HG02943 (cell line): ENCODE measurements at regions not wholly inside any gene's neighbourhood (a gene's known extent, or its start where the extent isn't known, plus 50 kb on each side); places are given as distances from the start of the nearest gene placed in this dataset.
"Not testable (repeated sequence)": the region's sequence is repeated elsewhere in the genome, so short reads cannot be mapped to it uniquely, and the experiment has no call there.

Source experiments
- ATAC-seq: cut with Tn5 transposase; IDR thresholded peaks from one replicate; pipeline ENCODE4 v1.9.1; 2021; ENCODE audit warnings: mild to moderate bottlenecking, low read depth, moderate library complexity; ENCODE audit not compliant: unreplicated experiment

DNA sequence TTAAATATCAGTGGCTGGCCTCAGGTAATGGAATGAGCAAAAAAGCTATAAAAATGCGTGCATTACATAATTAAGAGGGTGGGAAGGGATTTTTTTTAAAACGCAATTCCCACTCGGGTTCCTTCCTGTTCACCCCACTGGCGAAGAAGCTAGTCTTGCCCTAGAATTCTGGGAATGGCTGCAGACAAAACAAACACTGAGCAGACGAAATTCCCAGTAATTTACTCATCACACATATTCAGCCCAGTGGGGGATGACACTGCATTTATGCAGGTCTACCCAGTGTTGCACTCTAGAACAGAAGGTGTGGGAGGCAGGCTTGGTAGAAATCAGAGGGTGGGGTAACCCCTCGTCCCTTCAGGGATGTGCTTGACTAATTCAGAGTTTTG, 2695.0 kb upstream of the DEFB115 start:
- no peak for ATAC-seq

DNA sequence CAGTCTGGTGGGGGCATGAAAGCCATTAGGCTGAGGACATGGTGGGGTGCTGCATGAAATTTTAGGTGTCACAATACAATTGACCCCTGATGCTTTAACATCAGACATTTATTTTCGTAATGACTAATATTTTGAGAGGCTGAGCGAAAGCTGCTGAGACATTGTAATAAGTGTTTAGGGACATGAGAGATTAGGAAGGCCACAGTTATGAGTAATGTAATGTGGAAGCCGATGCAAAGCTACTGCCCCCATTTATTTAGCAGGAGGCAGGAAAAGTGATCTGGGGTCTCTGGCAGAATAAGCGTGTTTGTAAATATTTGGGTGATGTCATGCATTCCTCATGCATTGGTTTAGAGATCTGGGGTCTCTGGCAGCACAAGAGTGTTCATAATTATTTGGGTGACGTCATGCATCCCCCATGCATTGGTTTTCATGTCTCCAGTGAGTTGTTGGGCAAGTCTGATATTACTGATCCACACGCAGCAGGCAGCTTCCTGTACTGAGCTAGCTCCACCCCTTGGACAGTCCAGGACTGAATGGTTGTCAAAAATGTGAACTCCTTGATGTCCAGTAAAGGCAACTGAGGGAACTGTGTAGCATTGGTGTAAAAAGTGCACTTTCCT, 2694.5 kb upstream of the DEFB115 start:
- ATAC-seq: not testable (repeated sequence)

DNA sequence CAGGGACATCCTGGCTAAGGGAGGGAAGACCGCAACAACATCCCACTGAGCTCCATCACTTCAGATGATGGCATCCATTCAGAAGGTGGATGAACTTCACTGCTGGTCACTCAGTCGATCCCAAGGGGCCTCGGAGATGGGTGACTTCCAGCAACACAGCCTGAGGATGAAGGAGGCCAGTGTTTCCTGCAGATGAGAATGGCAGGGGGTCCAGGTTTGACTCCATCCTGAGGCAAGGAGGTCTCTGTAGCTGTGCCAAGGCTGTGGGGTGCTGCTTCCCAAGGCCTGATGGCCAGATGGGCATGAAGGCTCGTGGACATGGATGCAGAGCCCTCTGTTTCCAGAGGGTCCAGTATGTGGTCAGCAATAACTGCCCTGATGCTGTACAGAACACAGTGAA, 2693.4 kb upstream of the DEFB115 start:
- not testable (repeated sequence) for ATAC-seq

DNA sequence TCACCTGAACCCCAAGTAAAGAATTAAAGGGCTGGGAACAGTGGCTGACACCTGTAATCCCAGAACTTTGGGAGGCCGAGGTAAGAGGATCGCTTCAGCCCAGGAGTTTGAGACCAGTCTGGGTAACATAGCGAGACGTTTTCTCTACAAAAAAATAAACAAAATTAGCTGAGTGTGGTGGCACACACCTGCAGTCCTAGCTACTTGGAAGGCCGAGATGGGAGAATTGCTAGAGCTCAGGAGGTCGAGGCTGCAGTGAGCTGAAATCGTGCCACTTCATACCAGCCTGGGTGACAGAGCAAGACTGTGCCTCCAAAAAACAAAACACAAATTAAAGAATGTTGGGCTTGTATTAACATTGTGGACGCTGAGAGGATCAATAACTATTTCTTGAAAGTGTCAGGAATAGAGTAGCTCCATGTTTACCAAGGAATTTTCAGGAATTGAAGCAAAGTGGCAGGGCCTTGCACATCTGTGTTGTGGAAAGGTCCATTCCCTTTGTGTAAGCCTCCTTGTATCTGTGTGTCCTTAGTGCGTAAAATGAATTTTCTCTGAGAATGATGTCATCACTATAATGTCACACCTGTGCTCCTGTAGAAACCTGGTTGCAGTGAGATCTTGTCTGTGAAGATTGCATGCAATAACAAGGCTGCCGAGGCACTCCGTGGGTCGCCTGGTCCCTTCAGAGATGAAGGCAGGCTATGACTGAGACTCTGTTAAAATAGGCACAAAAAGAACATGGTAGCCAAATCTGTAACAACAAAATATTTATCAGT, 2692.6 kb upstream of the DEFB115 start:
- not testable (repeated sequence) for ATAC-seq

DNA sequence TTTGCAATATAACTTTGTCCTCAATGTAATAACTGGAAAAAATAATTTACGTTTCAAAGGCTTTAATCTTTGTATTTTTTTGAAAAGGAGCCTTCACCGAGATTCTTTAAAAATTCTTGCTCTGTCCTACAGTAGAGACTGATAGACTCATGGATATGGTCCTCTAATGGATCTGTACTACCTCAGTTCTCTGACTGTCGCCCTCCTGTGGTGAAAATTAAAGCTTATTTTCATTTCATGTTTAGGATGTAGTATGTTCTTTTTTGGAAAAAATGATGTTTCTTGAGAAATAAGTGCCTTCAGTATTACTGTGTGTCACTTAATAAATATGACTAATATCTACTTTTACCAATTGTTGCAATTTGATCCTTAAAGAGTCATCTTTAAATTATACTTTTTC, 2681.5 kb upstream of the DEFB115 start:
- ATAC-seq: not testable (repeated sequence)

DNA sequence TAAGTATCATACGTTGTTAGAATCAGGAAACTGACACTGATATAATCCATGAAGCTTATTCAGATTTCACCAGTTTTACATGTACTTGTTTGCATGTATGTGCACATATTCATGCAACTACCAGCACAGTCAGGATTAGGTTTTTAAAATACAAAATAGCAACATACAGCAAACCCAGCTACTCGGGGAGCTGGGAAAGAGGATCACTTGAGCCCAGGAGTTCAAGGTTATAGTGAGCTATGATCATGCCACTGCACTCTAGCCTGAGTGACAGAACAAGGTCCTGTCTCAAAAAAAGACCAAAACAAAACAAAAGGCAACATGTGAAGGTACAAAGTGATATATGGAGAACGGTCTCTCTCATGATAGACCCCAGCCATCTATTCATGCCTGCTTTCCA, 2665.8 kb upstream of the DEFB115 start:
- not testable (repeated sequence) for ATAC-seq

DNA sequence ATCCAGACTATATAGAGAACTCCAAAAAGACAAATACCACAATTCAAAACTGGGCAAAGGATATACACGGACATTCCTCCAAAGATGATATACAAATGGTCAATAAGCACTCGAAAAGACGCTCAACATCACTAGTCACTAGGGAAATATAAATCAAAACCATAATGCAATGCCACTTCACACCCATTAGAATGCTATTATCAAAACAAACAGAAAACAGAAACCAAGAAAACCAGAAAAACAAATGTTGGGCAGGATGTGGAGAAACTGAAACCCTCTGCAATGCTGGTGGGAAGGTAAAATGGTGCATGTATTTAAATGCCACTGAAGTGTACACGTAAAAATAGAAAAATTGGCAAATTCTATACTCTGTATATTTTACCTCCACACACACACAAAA, 2664.1 kb upstream of the DEFB115 start:
- not testable (repeated sequence) for ATAC-seq

DNA sequence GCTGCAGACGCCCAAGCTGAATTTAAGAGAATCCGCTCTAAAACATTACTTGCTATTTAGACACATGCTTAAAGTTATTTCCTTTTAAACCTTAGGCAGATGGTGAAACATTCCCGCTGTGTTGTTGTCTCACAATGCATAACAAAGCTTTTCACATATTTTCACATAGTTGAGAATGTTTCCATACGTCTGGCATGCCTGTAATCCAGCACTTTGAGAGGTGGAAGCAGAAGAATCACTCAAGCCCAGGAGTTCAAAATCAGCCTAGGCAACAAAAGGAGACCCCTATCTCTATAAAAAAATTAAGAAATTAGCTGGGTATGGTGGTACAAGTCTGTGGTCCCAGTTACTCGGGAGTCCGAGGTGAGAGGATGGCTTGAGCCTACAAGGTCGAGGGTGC, 2663.0 kb upstream of the DEFB115 start:
- ATAC-seq: not testable (repeated sequence)

DNA sequence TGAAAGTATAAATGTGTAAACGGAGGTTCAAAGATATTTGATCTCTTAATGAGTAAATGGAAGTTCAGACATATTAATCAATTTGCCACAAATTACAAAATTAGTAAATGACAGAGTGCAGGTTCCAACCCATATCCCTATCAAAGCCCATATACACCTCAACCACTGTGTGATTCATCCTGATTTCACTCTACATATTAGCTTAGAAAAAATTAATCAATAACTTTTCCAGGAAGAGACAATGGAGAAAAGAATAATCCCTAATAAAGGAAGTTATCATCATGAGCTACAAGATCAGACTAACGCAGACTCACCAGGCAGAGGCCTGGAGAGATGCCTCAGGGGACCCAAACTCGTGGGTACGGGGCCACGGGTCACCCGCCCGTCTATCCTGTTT, 2655.5 kb upstream of the DEFB115 start:
- ATAC-seq: not testable (repeated sequence)

DNA sequence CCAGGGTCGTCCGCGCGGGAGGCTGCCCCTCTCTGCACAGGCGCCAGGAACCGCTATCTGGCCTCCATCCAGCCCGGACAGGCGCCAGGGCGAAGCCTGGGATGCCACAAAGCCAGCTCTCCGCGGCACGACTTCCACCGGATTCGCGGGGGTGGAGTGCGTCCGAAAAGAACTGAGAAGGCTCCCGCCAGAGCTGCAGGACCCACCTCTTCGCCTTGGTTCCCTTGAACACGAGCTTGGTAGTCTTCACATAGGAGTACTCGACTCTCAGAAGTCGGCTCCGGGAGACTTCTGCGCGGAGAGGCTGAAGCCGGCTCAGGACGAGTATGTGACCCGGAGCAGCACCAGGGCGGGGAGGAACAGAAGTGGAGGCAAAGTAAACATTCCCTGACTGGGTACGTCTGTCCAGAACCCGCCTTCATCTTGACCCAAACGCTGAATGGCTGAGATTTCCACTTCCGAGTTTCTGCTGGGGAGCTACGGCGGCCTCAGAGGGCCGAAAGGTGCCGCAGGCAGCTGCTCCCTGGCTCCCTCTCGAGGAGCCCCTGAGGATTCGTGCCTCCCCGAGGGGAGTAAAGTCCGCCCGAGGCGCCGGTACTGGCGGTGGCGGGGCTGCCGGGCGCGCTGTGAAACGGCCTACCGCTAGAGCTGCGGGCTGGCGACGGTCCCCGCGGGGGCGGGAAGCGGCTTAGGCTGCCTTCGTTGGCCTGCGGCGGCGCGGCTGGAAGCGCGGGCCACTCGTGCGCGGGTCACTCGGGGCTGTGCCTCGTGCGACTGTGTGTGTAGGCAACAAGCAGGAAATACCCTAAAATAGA, 2654.9 kb upstream of the DEFB115 start:
- ATAC-seq: peak; percentile 99

DNA sequence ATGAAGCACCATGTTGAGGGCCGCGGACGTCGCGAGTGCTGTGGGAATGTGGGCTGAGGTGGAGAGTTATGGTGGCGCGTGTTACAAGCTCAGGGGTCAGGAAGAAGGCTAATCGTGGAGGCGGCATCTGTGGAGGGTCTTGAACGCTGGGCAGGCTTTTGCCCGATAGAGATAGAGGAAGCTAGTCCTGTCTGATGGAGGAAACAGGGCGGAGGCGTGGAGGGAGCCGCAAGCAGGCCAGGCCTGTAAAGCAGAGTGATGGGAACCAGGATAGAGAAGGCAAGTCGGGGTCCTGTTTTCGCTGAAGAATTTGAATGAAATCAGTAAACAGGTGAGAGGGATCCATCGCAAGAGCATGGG, 2654.3 kb upstream of the DEFB115 start:
- ATAC-seq: not testable (repeated sequence)

DNA sequence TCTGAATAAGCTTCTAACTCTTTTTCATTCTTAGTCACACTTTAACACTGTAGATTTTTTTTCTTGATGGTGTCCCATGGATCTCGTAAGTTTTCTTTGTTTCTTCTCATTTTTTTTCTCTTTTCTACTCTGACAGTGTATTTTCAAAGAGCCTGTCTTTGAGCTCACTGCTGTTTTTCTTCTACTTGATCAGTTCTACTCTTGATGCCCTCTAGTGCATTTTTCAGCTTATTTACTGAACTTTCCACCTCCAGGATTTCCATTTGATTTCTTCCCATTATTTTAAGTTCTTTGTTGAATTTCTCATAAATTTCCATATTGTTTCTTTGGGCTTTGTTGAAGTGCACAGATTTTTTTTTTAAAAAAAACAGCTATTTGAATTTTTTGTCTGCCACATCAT, 2641.1 kb upstream of the DEFB115 start:
- ATAC-seq: no peak

DNA sequence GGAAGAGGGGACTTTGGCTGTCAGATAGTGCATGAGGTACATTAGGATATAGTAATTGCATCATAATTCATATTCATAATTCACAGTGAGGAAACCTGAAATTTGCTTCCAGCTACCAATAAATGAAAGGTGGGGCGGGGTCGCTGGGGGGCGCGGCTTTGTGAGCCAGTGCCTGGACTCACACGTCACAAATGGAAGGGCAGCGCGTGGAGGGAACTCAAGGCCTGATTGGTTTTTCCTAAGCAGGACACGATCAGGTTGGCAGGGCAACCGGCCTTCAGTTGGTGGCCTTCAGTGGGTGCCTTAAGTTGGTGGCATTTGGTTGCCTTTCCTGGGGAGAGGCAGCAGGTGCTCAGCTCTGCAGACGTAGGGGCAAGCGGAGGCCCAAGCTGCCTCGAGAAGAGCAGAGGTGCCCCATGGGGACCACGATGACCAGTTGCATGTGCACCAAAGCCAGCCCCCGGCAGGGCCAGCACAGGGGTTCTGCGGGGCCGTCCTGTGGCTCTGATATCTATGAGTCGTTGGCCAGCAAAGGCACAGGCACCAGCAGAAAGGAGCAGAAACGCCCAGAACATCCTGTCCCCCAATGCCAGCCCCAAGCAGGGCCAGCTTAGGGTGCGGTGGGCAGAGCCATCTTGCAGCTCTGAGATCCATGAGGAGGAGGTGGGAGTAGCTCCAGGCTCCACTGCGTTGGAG, 2637.4 kb upstream of the DEFB115 start:
- ATAC-seq: not testable (repeated sequence)

DNA sequence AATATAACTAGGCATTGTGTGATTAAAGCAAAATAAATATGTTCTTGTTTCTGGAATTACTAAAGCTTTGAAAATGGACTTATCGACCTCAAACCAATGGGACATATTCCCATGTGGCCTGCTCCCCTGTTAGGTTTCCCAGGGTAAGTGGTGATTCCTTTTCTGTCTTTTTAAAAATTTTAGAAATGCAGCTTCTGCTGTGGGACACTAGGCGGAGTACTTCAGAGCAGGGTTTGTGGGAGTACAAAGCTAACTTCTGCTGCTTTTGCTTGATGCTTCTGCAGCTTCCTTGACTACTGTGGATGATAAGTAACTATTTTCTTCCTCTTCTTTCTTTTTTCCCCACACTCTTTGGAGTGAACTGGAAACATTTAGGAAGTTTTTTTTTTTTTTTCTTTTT, 2632.4 kb upstream of the DEFB115 start:
- not testable (repeated sequence) for ATAC-seq

DNA sequence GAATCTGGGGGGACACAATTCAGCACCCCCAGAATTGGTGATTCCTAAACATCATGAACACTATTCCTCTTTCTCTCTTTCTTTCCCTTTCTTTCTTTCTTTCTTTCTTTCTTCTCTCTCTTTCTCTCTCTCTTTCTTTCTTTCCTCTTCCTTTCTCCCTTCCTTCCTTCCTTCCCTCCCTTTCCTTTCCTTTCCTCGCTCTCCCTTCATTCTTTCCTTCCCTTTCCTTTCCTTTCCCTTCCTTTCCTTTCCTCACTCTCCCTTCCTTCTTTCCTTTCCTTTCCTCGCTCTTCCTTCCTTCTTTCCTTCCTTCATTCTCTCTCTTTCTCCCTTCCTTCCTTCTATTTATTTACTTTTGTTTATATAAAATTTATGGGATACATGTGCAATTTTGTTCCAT, 2616.6 kb upstream of the DEFB115 start:
- not testable (repeated sequence) for ATAC-seq
